GM23248 (cell line): ENCODE measurements at regions not wholly inside any gene's neighbourhood (a gene's known extent, or its start where the extent isn't known, plus 50 kb on each side); places are given as distances from the start of the nearest gene placed in this dataset.

Experiments used
- DNase-seq: peaks from one replicate; pipeline ENCODE4 v3.0.0-alpha.2; 2015
- H2AFZ ChIP-seq: fragments of 200-600 bp; sonication (generic); 2 replicates; pipeline ENCODE4 v1.6.1; 2016; ENCODE audit warnings: antibody characterized with exemption
- H3F3A ChIP-seq: fragments of 200-600 bp; sonication (generic); 2 replicates; pipeline ENCODE4 v1.6.1; 2016; ENCODE audit warnings: mild to moderate bottlenecking, antibody characterized with exemption, mixed run types; ENCODE audit not compliant: insufficient read depth
- H3K27ac ChIP-seq: fragments of 200-600 bp; sonication (generic); 2 replicates; pipeline ENCODE4 v1.5.1; 2016; ENCODE audit warnings: mild to moderate bottlenecking
- H3K27me3 ChIP-seq: fragments of 200-600 bp; sonication (generic); replicated peaks from 2 replicates; pipeline ENCODE4 v1.6.1; 2016; ENCODE audit warnings: mild to moderate bottlenecking; ENCODE audit not compliant: insufficient read depth
- H3K36me3 ChIP-seq: fragments of 200-600 bp; sonication (generic); 2 replicates; pipeline ENCODE4 v1.6.1; 2016; ENCODE audit warnings: low read depth, mild to moderate bottlenecking
- H3K4me1 ChIP-seq: fragments of 200-600 bp; sonication (generic); 2 replicates; pipeline ENCODE4 v1.6.1; 2016; ENCODE audit warnings: mild to moderate bottlenecking; ENCODE audit not compliant: insufficient read depth
- H3K4me2 ChIP-seq: fragments of 200-600 bp; sonication (generic); one replicate; pipeline ENCODE4 v1.6.1; 2016; ENCODE audit warnings: mild to moderate bottlenecking; ENCODE audit not compliant: unreplicated experiment
- H3K4me3 ChIP-seq: fragments of 200-600 bp; sonication (generic); 2 replicates; pipeline ENCODE4 v1.5.1; 2016; ENCODE audit warnings: mild to moderate bottlenecking
- H3K79me2 ChIP-seq: fragments of 200-600 bp; sonication (generic); 2 replicates; pipeline ENCODE4 v1.6.1; 2016; ENCODE audit warnings: mild to moderate bottlenecking; ENCODE audit not compliant: insufficient read depth
- H3K9ac ChIP-seq: fragments of 200-600 bp; sonication (generic); 2 replicates; pipeline ENCODE4 v1.6.1; 2016; ENCODE audit warnings: mild to moderate bottlenecking
- H3K9me2 ChIP-seq: fragments of 200-600 bp; sonication (generic); 2 replicates; pipeline ENCODE4 v1.6.1; 2016; ENCODE audit warnings: mixed run types, mild to moderate bottlenecking, moderate library complexity; ENCODE audit not compliant: insufficient read depth
- H3K9me3 ChIP-seq: fragments of 200-600 bp; sonication (generic); one replicate; pipeline ENCODE4 v1.6.1; 2017; ENCODE audit warnings: low read depth
- H4K20me1 ChIP-seq: fragments of 200-600 bp; sonication (generic); 2 replicates; pipeline ENCODE4 v1.6.0; 2016; ENCODE audit not compliant: insufficient read depth
- EZH2 ChIP-seq: fragments of 200-600 bp; sonication (generic); IDR thresholded peaks from 2 replicates; pipeline ENCODE4 v1.6.1; 2018; ENCODE audit warnings: antibody characterized with exemption, mild to moderate bottlenecking; ENCODE audit not compliant: insufficient read depth, poor library complexity, severe bottlenecking
- EZH2phosphoT487 ChIP-seq: fragments of 200-600 bp; sonication (generic); IDR thresholded peaks from 2 replicates; pipeline ENCODE4 v1.6.1; 2018; ENCODE audit warnings: antibody characterized with exemption, moderate library complexity, mild to moderate bottlenecking, low read depth; ENCODE audit not compliant: insufficient read depth
- WGBS, 2 experiments: methylation state at CpG; one replicate each; pipeline ENCODE4 v1.1.6; 2015 to 2017; ENCODE audit warnings: low lambda C conversion rate in 2 of 2, low coverage in 1 of 2; ENCODE audit errors: missing lambda C conversion rate in 2 of 2; 5-methylcytosine and 5-hydroxymethylcytosine counted together
- in situ Hi-C: fragments of 300-500 bp; cut with MboI; formaldehyde crosslinking; loops from 2 replicates; pipeline ENCODE4 v1.15.0; 2020

DNA sequence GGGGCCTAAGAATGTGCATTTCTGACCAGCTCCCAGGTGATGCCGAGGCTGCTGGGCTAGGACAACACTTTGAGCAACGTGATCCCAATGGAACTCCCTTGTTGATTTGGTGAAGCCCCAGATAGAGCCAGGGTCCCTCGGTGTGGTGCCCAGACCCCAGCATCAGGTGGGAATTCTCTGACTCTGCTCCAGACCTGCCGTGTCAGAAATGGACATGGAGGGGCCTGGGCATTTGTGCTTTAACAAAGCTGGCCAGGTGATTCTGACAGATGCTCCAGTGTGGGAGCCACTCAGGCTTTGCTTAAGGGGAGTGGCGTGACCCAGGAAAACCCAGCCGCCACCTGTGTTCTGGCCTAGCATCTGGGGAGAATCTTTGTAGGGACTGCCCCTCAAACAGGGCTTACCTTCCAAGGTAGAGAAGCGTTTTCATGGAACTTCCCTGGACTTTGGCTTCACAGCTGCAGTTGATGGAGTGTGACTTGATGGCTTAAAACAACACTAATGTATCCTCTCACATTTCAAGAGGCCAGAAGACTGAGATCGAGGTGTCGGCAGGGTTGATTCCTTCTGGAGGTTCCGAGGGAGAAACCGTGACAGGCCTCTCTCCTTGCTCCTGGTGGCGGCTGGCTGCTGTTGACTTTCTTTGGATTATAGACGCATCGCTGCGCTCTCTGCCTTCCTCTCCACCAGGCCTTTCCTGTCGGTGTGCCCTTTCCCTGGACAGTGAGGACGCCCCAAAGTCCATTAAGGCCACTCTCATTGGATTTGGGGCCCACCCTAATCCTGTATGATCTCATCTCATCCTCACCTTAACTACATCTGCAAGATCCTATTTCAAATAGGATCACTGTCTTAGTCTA lies 57.0 kb upstream of the HDAC4 start:
- no peak overlapping the region for H2AFZ ChIP-seq

GRCh38 chr2:239456940-239457339 lies 56.1 kb upstream of the HDAC4 start:
- no peak overlapping the region for H3K4me3 ChIP-seq
- no peaks in the 10 kb centered on the region for H3K79me2 ChIP-seq
- WGBS, 2 experiments = 31 to 34% methylated on average over 5 of the region's 5 CpGs
- no peak overlapping the region for H3K4me2 ChIP-seq
- H3K27ac ChIP-seq = no peak overlapping the region
- no peak for DNase-seq
- no peaks in the 10 kb centered on the region for H3K9me2 ChIP-seq
- H2AFZ ChIP-seq = no peak overlapping the region
- H3K4me1 ChIP-seq = no peaks in the 10 kb centered on the region
- no peaks in the 10 kb centered on the region for H3K9me3 ChIP-seq
- in situ Hi-C loops = no loop called here
- no peaks in the 10 kb centered on the region for H4K20me1 ChIP-seq
- peaks cover 4% of the 10 kb centered on the region; the same call in 1 of the 2 replicates for H3K27me3 ChIP-seq
- no peak overlapping the region for H3K9ac ChIP-seq
- no peaks in the 10 kb centered on the region for H3K36me3 ChIP-seq
- no peak for TF ChIP-seq EZH2phosphoT487
- no peak for TF ChIP-seq EZH2
- no peaks in the 10 kb centered on the region for H3F3A ChIP-seq

More for the DNA sequence above, 57.0 kb upstream of the HDAC4 start:
- Histone ChIP-seq H3K36me3 (no peaks in the 10 kb centered on the region), H3K27me3 (peaks cover 4% of the 10 kb centered on the region; the same call in 1 of the 2 replicates), H3K79me2 (no peaks in the 10 kb centered on the region), H3K9me3 (no peaks in the 10 kb centered on the region), H4K20me1 (no peaks in the 10 kb centered on the region), H3K4me3 (no peak overlapping the region), H3K9me2 (no peaks in the 10 kb centered on the region), H3K4me2 (no peak overlapping the region), H3K9ac (no peak overlapping the region), H3K27ac (no peak overlapping the region), H3K4me1 (no peaks in the 10 kb centered on the region), H3F3A (no peaks in the 10 kb centered on the region)
- DNase-seq = no peak
- in situ Hi-C loops = no loop called here
- no peak for TF ChIP-seq EZH2phosphoT487
- TF ChIP-seq EZH2 = no peak
- WGBS, 2 experiments = 61 to 64% methylated on average over 17 of the region's 17 CpGs

DNA sequence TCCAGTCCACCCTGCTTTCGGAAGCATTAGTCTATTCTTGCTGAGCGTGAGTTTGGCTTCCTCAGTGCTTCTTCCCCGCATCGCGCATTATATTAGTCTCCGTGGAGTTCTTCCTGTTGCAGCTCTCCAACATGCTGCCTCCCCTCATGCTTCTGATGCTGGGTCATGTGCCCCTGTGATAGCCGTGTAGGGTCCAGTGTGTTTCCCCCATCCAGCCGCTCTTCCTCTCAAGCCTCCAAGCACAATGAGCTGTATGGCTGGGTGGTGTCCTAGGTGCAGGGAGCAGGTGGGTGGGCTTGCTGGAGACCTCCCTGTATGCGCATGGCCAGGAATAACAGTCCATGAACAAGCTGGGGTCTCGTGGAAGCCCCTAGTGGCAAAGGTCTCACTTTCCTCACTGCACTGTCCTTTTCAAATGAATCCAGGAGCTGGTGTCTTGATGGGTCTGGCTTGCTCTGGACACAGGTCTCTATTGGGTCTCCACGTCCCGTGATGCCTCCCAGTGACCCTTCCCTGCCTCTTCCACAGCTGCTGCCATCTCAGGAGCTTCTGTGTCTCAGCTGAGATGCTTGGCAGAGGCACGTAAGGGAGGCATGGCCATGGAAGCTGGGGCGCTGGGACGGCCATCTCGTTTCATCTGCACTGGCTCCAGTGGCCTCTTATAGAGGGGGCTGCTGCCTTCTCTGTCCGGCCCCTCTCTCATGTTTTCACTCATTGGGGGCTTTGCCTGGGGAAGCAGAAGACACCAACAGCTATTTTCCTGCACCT lies 54.8 kb upstream of the HDAC4 start:
- TF ChIP-seq EZH2phosphoT487 (no peak), EZH2 (no peak)
- no peaks in the 10 kb centered on the region for H4K20me1 ChIP-seq
- no peak overlapping the region for H2AFZ ChIP-seq
- 56 to 61% methylated on average over 17 of the region's 17 CpGs for WGBS, 2 experiments
- H3K36me3 ChIP-seq = no peaks in the 10 kb centered on the region
- no peaks in the 10 kb centered on the region for H3K79me2 ChIP-seq
- H3K27me3 ChIP-seq = peaks cover 4% of the 10 kb centered on the region; the same call in 1 of the 2 replicates
- no peak overlapping the region for H3K4me2 ChIP-seq
- no peak for DNase-seq
- no peaks in the 10 kb centered on the region for H3K9me2 ChIP-seq
- no peaks in the 10 kb centered on the region for H3F3A ChIP-seq
- in situ Hi-C loops = no loop called here
- H3K9me3 ChIP-seq = peaks cover 4% of the 10 kb centered on the region
- no peak overlapping the region for H3K4me3 ChIP-seq
- H3K27ac ChIP-seq = no peak overlapping the region
- no peaks in the 10 kb centered on the region for H3K4me1 ChIP-seq
- no peak overlapping the region for H3K9ac ChIP-seq

GRCh38 chr2:239454507-239454906 lies 53.7 kb upstream of the HDAC4 start:
- no peaks in the 10 kb centered on the region for H3K79me2 ChIP-seq
- no peaks in the 10 kb centered on the region for H4K20me1 ChIP-seq
- H3K9me2 ChIP-seq = no peaks in the 10 kb centered on the region
- TF ChIP-seq EZH2 = no peak
- TF ChIP-seq EZH2phosphoT487 = no peak
- no peak overlapping the region for H3K27ac ChIP-seq
- H3K4me2 ChIP-seq = no peak overlapping the region
- H3K9ac ChIP-seq = no peak overlapping the region
- in situ Hi-C loops = no loop called here
- H3K27me3 ChIP-seq = 0 out of 2 replicates have a peak, but pooled peaks cover 4% of the 10 kb centered on the region
- no peak overlapping the region for H3K4me3 ChIP-seq
- no peak for DNase-seq
- H3F3A ChIP-seq = no peaks in the 10 kb centered on the region
- no peak overlapping the region for H2AFZ ChIP-seq
- 21 to 28% methylated on average over 2 of the region's 2 CpGs for WGBS, 2 experiments
- H3K9me3 ChIP-seq = peaks cover 4% of the 10 kb centered on the region
- no peaks in the 10 kb centered on the region for H3K4me1 ChIP-seq
- no peaks in the 10 kb centered on the region for H3K36me3 ChIP-seq
